ENCODE measurements at regions not wholly inside any gene's neighbourhood (a gene's known extent, or its start where the extent isn't known, plus 50 kb on each side); places are given as distances from the start of the nearest gene placed in this dataset.

DNA sequence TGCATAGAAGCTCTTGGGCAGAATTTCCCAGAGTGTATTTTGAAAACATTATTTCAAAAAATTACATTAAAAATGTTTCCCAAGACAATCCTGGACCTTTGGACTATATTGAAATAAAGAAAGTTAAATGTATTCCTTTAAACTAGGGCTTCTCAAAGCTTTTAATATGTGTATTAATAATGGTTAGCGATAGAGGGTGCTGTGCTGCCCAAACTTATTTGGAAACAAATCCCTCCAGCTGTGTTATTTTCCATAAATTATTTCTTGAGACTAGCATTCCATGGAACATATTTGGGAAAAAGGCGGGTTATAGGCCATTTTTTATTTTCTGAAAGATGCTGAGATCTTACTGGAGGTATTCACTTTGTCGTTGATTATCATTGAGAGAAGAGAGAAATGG lies 397.8 kb upstream of the MIS18BP1 start:
- Histone ChIP-seq H3K4me1 (ENCODE audit: control insufficient read depth in 1 of 2, insufficient read depth in 2 of 2, low read depth in 1 of 2, low read length in 1 of 2) (no peaks in the 10 kb centered on the region), H3K79me2 (ENCODE audit: insufficient read depth) (no peaks in the 10 kb centered on the region), H4K20me1 (ENCODE audit: insufficient read depth) (no peaks in the 10 kb centered on the region), H3K9me2 (no peaks in the 10 kb centered on the region), H3K4me3 (ENCODE audit: low read depth in 2 of 2, low read length in 1 of 2) (no peak overlapping the region), H3K27me3 (ENCODE audit: insufficient read depth) (no peaks in the 10 kb centered on the region), H3K4me2 (no peak overlapping the region), H2AFZ (ENCODE audit: low read depth) (no peak overlapping the region), H3K9me3 (no peaks in the 10 kb centered on the region), H3F3A (replicated peaks; ENCODE audit: insufficient read depth) (no peaks in the 10 kb centered on the region), H3K27ac (ENCODE audit: low read depth in 2 of 2, low read length in 1 of 2) (no peak overlapping the region), H3K36me3 (replicated peaks in 1 of 2; ENCODE audit: control insufficient read depth in 1 of 2, insufficient read depth in 2 of 2, low read length in 1 of 2) (no peaks in the 10 kb centered on the region), H3K9ac (no peak overlapping the region)
- DNase-seq = no peak
- 0% methylated on average over 3 of the region's 3 CpGs for WGBS (ENCODE audit: low lambda C conversion rate)
- ChIA-PET POLR2A (no interaction called here), CTCF (interaction anchor here (1.1 kb wide), 1 partner anchor 13 kb away, joined by 4 read pairs; no protein-coding TSS in a partner anchor)
- no peak for TF ChIP-seq GABPA (IDR thresholded peaks at IDR 0.05; ENCODE audit: low read depth)
- TF ChIP-seq, protein P1, sequence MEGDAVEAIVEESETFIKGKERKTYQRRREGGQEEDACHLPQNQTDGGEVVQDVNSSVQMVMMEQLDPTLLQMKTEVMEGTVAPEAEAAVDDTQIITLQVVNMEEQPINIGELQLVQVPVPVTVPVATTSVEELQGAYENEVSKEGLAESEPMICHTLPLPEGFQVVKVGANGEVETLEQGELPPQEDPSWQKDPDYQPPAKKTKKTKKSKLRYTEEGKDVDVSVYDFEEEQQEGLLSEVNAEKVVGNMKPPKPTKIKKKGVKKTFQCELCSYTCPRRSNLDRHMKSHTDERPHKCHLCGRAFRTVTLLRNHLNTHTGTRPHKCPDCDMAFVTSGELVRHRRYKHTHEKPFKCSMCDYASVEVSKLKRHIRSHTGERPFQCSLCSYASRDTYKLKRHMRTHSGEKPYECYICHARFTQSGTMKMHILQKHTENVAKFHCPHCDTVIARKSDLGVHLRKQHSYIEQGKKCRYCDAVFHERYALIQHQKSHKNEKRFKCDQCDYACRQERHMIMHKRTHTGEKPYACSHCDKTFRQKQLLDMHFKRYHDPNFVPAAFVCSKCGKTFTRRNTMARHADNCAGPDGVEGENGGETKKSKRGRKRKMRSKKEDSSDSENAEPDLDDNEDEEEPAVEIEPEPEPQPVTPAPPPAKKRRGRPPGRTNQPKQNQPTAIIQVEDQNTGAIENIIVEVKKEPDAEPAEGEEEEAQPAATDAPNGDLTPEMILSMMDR (IDR thresholded peaks at IDR 0.05) = peak; percentile 42

DNA sequence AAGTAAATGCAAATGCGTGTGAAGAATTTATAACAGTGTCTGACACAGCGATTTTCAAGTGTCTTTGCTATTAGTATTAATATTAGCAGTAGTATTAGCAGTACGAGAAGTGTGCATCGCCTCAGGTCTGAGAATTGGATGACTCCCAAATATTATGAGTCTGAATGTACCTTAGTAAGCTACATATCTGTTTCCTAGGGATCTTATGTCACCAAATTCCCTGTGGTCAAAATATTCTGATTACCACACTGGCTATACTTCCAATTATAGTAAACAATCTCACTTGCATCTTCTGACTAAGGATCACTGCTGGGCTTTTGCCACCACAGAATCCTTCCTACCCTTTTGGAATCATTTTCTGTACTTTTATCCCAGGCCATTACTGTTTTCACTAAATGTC lies 396.0 kb upstream of the MIS18BP1 start:
- H3K4me3 ChIP-seq (ENCODE audit: low read depth in 2 of 2, low read length in 1 of 2) = no peak overlapping the region
- ChIA-PET POLR2A (no interaction called here), CTCF (no interaction called here)
- H4K20me1 ChIP-seq (ENCODE audit: insufficient read depth) = no peaks in the 10 kb centered on the region
- no peak for TF ChIP-seq RCOR1 (IDR thresholded peaks at IDR 0.05; ENCODE audit: low read length)
- TF ChIP-seq TCF12 (IDR thresholded peaks at IDR 0.05) = no peak
- TF ChIP-seq RFX5 (IDR thresholded peaks at IDR 0.05; ENCODE audit: low read length) = no peak
- no peak for TF ChIP-seq JUND (IDR thresholded peaks at IDR 0.05)
- TF ChIP-seq FOXM1 (IDR thresholded peaks at IDR 0.05; ENCODE audit: low read depth) = no peak
- no peak for TF ChIP-seq POLR2AphosphoS5 (IDR thresholded peaks at IDR 0.05; ENCODE audit: low read depth, low read length)
- no peak for TF ChIP-seq PBX3 (IDR thresholded peaks at IDR 0.05)
- TF ChIP-seq, protein P2, sequence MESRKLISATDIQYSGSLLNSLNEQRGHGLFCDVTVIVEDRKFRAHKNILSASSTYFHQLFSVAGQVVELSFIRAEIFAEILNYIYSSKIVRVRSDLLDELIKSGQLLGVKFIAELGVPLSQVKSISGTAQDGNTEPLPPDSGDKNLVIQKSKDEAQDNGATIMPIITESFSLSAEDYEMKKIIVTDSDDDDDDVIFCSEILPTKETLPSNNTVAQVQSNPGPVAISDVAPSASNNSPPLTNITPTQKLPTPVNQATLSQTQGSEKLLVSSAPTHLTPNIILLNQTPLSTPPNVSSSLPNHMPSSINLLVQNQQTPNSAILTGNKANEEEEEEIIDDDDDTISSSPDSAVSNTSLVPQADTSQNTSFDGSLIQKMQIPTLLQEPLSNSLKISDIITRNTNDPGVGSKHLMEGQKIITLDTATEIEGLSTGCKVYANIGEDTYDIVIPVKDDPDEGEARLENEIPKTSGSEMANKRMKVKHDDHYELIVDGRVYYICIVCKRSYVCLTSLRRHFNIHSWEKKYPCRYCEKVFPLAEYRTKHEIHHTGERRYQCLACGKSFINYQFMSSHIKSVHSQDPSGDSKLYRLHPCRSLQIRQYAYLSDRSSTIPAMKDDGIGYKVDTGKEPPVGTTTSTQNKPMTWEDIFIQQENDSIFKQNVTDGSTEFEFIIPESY (IDR thresholded peaks at IDR 0.05; ENCODE audit: borderline replicate concordance, low read depth) = no peak
- no peak for TF ChIP-seq EP300 (IDR thresholded peaks at IDR 0.05; ENCODE audit: borderline replicate concordance in 1 of 2, low read depth in 1 of 2, low read length in 1 of 2)
- TF ChIP-seq MXI1 (IDR thresholded peaks at IDR 0.05; ENCODE audit: low read depth, low read length) = no peak
- no peak for TF ChIP-seq MAX (IDR thresholded peaks at IDR 0.05; ENCODE audit: low read depth)
- TF ChIP-seq TEAD4 (IDR thresholded peaks at IDR 0.05; ENCODE audit: borderline replicate concordance, insufficient read depth) = no peak
- TF ChIP-seq, protein P3, sequence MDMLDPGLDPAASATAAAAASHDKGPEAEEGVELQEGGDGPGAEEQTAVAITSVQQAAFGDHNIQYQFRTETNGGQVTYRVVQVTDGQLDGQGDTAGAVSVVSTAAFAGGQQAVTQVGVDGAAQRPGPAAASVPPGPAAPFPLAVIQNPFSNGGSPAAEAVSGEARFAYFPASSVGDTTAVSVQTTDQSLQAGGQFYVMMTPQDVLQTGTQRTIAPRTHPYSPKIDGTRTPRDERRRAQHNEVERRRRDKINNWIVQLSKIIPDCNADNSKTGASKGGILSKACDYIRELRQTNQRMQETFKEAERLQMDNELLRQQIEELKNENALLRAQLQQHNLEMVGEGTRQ (IDR thresholded peaks at IDR 0.05; ENCODE audit: borderline replicate concordance, low read depth, low read length) = no peak
- TF ChIP-seq YY1 (IDR thresholded peaks at IDR 0.05; ENCODE audit: low read depth) = no peak
- no peak for TF ChIP-seq ELF1 (IDR thresholded peaks at IDR 0.05)
- no peak for TF ChIP-seq NFIC (IDR thresholded peaks at IDR 0.05; ENCODE audit: borderline replicate concordance)
- TF ChIP-seq, protein P4, sequence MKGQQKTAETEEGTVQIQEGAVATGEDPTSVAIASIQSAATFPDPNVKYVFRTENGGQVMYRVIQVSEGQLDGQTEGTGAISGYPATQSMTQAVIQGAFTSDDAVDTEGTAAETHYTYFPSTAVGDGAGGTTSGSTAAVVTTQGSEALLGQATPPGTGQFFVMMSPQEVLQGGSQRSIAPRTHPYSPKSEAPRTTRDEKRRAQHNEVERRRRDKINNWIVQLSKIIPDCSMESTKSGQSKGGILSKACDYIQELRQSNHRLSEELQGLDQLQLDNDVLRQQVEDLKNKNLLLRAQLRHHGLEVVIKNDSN (IDR thresholded peaks at IDR 0.05; ENCODE audit: borderline replicate concordance, low read depth) = no peak
- H3K36me3 ChIP-seq (replicated peaks in 1 of 2; ENCODE audit: control insufficient read depth in 1 of 2, insufficient read depth in 2 of 2, low read length in 1 of 2) = no peaks in the 10 kb centered on the region
- 0% methylated on average over 4 of the region's 4 CpGs for WGBS (ENCODE audit: low lambda C conversion rate)
- H3K9ac ChIP-seq = no peak overlapping the region
- H3K79me2 ChIP-seq (ENCODE audit: insufficient read depth) = no peaks in the 10 kb centered on the region
- H3K27ac ChIP-seq (ENCODE audit: low read depth in 2 of 2, low read length in 1 of 2) = no peak overlapping the region
- no peaks in the 10 kb centered on the region for H3K9me3 ChIP-seq
- no peaks in the 10 kb centered on the region for H3K4me1 ChIP-seq (ENCODE audit: control insufficient read depth in 1 of 2, insufficient read depth in 2 of 2, low read depth in 1 of 2, low read length in 1 of 2)
- no peak for DNase-seq
- H3K4me2 ChIP-seq = no peak overlapping the region
- no peaks in the 10 kb centered on the region for H3K9me2 ChIP-seq
- H3K27me3 ChIP-seq (ENCODE audit: insufficient read depth) = no peaks in the 10 kb centered on the region
- H3F3A ChIP-seq (replicated peaks; ENCODE audit: insufficient read depth) = no peaks in the 10 kb centered on the region
- no peak overlapping the region for H2AFZ ChIP-seq (ENCODE audit: low read depth)
